Stimulated activated CD4-positive, alpha-beta T cell treated with anti-CD3 and anti-CD28 coated beads, Interleukin-1b, Interleukin-23, amount 100 ng/mL, for 1 hour (primary cell): ENCODE measurements at regions not wholly inside any gene's neighbourhood (a gene's known extent, or its start where the extent isn't known, plus 50 kb on each side); places are given as distances from the start of the nearest gene placed in this dataset.
"Not testable (repeated sequence)": the region's sequence is repeated elsewhere in the genome, so short reads cannot be mapped to it uniquely, and the experiment has no call there.

Source experiments
- DNase-seq, 2 donors: peaks; one replicate each; pipeline ENCODE4 v3.0.0-alpha.2; 2020; ENCODE audit warnings: low read depth in 2 of 2

GRCh38 chr11:109936661-109937180, 156.5 kb upstream of the ZC3H12C start:
- no peak for DNase-seq

- DNase-seq, result no peak
These were observed 155.2 kb upstream of the ZC3H12C start for GRCh38 chr11:109937968-109938367.

- no peak for DNase-seq
These were observed 153.9 kb upstream of the ZC3H12C start for GRCh38 chr11:109939166-109939810.

- no peak for DNase-seq
These were observed 152.4 kb upstream of the ZC3H12C start for GRCh38 chr11:109940816-109941215.

GRCh38 chr11:109945626-109946321, 147.4 kb upstream of the ZC3H12C start:
- DNase-seq, result no peak

- peak in 1 of 2 donors; percentile 10 for DNase-seq
These were observed 146.8 kb upstream of the ZC3H12C start for GRCh38 chr11:109946322-109946846.

- DNase-seq, result no peak
These were observed 138.7 kb upstream of the ZC3H12C start for GRCh38 chr11:109954534-109954933.

- DNase-seq, result no peak
These were observed 136.9 kb upstream of the ZC3H12C start for GRCh38 chr11:109956124-109956793.

GRCh38 chr11:109957000-109957399, 136.2 kb upstream of the ZC3H12C start:
- DNase-seq, result no peak

- DNase-seq, result no peak
These were observed 135.6 kb upstream of the ZC3H12C start for GRCh38 chr11:109957601-109958000.

- DNase-seq, result no peak
These were observed 134.9 kb upstream of the ZC3H12C start for GRCh38 chr11:109958131-109958820.

GRCh38 chr11:109958821-109959166, 134.4 kb upstream of the ZC3H12C start:
- no peak for DNase-seq

GRCh38 chr11:109960831-109961230, 132.4 kb upstream of the ZC3H12C start:
- no peak for DNase-seq

GRCh38 chr11:109961261-109961660, 131.9 kb upstream of the ZC3H12C start:
- DNase-seq, result no peak

GRCh38 chr11:109963101-109963500, 130.1 kb upstream of the ZC3H12C start:
- no peak for DNase-seq

- DNase-seq, result no peak
These were observed 128.7 kb upstream of the ZC3H12C start for GRCh38 chr11:109964487-109964886.

GRCh38 chr11:109965445-109965844, 127.7 kb upstream of the ZC3H12C start:
- not testable (repeated sequence) for DNase-seq

GRCh38 chr11:109965926-109966325, 127.3 kb upstream of the ZC3H12C start:
- not testable (repeated sequence) for DNase-seq

GRCh38 chr11:109967136-109967535, 126.1 kb upstream of the ZC3H12C start:
- not testable (repeated sequence) for DNase-seq

GRCh38 chr11:109968299-109968698, 124.9 kb upstream of the ZC3H12C start:
- DNase-seq, result no peak

GRCh38 chr11:109968781-109969180, 124.4 kb upstream of the ZC3H12C start:
- no peak for DNase-seq
